ENCODE measurements at regions not wholly inside any gene's neighbourhood (a gene's known extent, or its start where the extent isn't known, plus 50 kb on each side); places are given as distances from the start of the nearest gene placed in this dataset.

DNA sequence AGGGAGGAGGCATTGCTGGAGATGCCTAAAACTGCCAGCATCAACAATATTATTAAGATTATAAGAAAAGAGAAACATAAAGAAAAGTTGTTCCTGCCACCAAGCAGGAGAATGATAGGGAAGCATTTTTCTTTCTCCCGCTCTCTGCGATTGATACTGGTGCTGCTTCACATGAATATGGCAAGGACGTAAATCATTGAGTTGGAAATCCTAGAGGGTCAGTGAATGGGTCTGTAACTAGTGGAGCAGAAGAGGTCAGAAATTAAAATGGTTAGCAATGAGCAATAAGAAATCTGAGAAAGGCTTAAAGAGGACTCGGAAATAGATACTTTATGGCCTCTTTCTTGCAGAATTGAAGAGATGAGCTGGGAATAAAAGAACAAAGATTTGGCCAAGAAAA is 631.7 kb downstream of the BCL11A start:
- no peak overlapping the region for H3K4me3 ChIP-seq (ENCODE audit: low read length)
- no peaks in the 10 kb centered on the region for H3K36me3 ChIP-seq (ENCODE audit: control insufficient read depth, insufficient read depth, low read length)
- H3K9ac ChIP-seq (ENCODE audit: low read length), result no peak overlapping the region
- H3K27me3 ChIP-seq (ENCODE audit: control insufficient read depth, insufficient read depth, low read length), result no peaks in the 10 kb centered on the region
- no peaks in the 10 kb centered on the region for H3K4me1 ChIP-seq (ENCODE audit: control insufficient read depth, insufficient read depth, low read length)
- H3K27ac ChIP-seq (ENCODE audit: low read depth, low read length), result no peak overlapping the region

DNA sequence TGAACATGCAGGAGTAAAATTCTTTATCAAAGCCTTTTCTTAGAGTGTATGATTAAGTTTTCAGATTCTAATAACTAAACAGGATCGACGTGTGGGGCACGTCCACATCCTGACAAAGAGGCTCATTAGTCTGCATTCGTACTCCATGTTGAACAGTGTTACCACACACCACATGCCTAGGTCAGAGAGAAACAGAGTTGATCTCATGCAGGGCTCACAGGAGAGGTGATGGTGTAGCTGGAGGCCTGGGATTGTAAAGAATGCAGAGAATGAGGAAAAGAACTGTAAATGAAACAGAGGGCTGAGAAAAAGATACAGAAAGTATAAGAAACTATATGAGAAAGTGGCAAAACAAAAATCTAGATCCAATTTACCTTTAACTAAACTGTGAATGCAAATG is 632.5 kb downstream of the BCL11A start:
- H3K4me3 ChIP-seq (ENCODE audit: low read length), result no peak overlapping the region
- no peak overlapping the region for H3K27ac ChIP-seq (ENCODE audit: low read depth, low read length)
- no peaks in the 10 kb centered on the region for H3K27me3 ChIP-seq (ENCODE audit: control insufficient read depth, insufficient read depth, low read length)
- no peaks in the 10 kb centered on the region for H3K4me1 ChIP-seq (ENCODE audit: control insufficient read depth, insufficient read depth, low read length)
- H3K9ac ChIP-seq (ENCODE audit: low read length), result no peak overlapping the region
- H3K36me3 ChIP-seq (ENCODE audit: control insufficient read depth, insufficient read depth, low read length), result no peaks in the 10 kb centered on the region

DNA sequence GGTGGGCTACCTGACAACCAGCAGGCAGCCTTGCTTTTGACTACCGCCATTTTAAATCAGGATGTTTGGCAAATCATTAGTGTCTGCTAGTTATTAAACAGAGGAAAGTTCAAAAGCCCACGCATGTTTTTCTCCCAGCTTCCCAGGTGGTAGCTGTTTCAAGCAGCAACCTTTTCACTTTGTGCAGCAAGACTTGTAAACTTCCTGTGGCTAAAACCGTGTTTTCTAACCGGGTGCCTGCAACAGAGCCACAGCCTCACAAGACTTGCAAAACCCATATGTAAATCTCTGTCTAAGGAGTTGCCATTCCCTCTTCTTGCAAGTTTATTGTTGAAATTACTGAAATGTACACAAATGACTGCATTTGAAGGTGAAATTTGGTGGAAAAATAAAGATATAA is 633.1 kb downstream of the BCL11A start:
- Histone ChIP-seq H3K27me3 (ENCODE audit: control insufficient read depth, insufficient read depth, low read length) (no peaks in the 10 kb centered on the region), H3K27ac (ENCODE audit: low read depth, low read length) (no peak overlapping the region), H3K9ac (ENCODE audit: low read length) (no peak overlapping the region), H3K4me1 (ENCODE audit: control insufficient read depth, insufficient read depth, low read length) (no peaks in the 10 kb centered on the region), H3K36me3 (ENCODE audit: control insufficient read depth, insufficient read depth, low read length) (no peaks in the 10 kb centered on the region), H3K4me3 (ENCODE audit: low read length) (no peak overlapping the region)

DNA sequence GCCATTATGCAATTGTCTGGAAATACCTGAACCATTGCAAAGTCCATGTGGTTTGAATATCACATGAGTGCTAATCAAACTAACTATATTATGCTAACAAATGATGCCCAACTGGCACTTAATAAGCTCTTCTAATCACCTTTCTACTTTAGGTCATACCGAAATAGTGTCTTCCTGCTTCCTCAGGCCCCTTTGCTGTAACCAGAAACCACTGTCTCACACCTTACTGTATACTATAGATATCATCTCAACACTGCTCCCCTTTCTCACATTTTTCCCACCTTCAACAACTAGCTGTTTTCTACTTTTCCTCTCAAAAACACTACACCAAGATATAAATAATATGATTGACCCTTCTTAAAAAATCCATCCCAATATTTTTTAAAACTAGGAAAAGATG is 633.9 kb downstream of the BCL11A start:
- Histone ChIP-seq H3K9ac (ENCODE audit: low read length) (no peak overlapping the region), H3K27me3 (ENCODE audit: control insufficient read depth, insufficient read depth, low read length) (no peaks in the 10 kb centered on the region), H3K36me3 (ENCODE audit: control insufficient read depth, insufficient read depth, low read length) (no peaks in the 10 kb centered on the region), H3K4me1 (ENCODE audit: control insufficient read depth, insufficient read depth, low read length) (no peaks in the 10 kb centered on the region), H3K27ac (ENCODE audit: low read depth, low read length) (no peak overlapping the region), H3K4me3 (ENCODE audit: low read length) (no peak overlapping the region)

DNA sequence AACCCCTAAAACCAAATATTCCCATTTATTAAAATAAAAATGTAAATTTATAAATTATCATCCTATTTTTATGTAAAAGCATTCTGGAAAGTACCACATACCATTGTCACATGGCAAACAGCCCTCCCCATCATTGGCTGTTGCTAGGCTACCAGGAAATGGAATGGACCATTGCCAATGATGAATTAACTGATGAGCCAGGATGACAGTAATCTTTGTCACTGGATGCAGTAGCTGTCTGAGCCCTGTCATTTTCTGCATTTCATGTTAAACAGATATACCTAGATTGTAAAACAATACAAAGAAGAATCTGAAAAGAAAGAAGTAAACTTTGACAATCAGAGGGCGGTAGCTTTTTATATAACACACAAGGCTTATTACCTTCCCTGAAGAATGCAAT is 641.4 kb downstream of the BCL11A start:
- no peaks in the 10 kb centered on the region for H3K4me1 ChIP-seq (ENCODE audit: control insufficient read depth, insufficient read depth, low read length)
- H3K27me3 ChIP-seq (ENCODE audit: control insufficient read depth, insufficient read depth, low read length), result no peaks in the 10 kb centered on the region
- no peaks in the 10 kb centered on the region for H3K36me3 ChIP-seq (ENCODE audit: control insufficient read depth, insufficient read depth, low read length)
- no peak overlapping the region for H3K4me3 ChIP-seq (ENCODE audit: low read length)
- no peak overlapping the region for H3K27ac ChIP-seq (ENCODE audit: low read depth, low read length)
- no peak overlapping the region for H3K9ac ChIP-seq (ENCODE audit: low read length)

DNA sequence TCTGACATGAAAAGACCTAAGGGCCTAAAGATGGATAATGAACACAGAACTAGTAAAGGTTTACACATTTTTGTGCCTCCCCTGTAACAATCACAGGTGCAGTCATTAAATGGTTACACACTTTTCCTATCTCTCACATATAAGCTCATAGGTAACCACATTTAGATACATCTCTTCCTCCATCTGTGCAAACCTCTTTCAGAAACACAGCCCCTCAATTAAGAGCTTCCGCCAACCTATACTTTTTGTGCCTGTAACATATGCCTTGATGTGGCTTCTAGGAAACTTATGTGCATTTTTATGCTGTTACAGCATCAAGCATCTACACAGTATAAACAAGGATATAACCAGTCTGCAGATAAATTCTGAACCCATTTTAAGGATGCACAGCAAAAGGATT is 643.3 kb downstream of the BCL11A start:
- no peak overlapping the region for H3K4me3 ChIP-seq (ENCODE audit: low read length)
- H3K36me3 ChIP-seq (ENCODE audit: control insufficient read depth, insufficient read depth, low read length), result no peaks in the 10 kb centered on the region
- H3K4me1 ChIP-seq (ENCODE audit: control insufficient read depth, insufficient read depth, low read length), result no peaks in the 10 kb centered on the region
- H3K9ac ChIP-seq (ENCODE audit: low read length), result no peak overlapping the region
- no peak overlapping the region for H3K27ac ChIP-seq (ENCODE audit: low read depth, low read length)
- H3K27me3 ChIP-seq (ENCODE audit: control insufficient read depth, insufficient read depth, low read length), result no peaks in the 10 kb centered on the region

DNA sequence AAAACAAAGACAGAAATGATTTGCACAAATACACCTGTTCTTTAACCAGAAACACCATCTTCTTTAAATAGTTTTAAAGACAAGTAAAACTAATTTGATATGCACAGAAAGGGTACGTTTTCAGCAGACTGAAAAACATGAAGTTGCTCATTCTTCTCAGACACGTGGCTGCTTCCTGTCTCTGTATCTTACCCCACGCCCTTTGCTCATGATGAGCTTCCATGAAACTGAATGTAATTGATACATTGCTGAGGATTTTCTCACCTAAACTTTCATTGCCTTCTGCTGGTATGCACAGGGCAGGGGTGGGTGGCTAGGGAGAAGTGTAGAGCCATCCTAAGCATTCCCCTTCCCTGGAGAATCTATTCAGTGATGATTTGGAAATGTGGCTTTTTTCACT is 644.3 kb downstream of the BCL11A start:
- Histone ChIP-seq H3K4me1 (ENCODE audit: control insufficient read depth, insufficient read depth, low read length) (no peaks in the 10 kb centered on the region), H3K4me3 (ENCODE audit: low read length) (no peak overlapping the region), H3K27ac (ENCODE audit: low read depth, low read length) (no peak overlapping the region), H3K27me3 (ENCODE audit: control insufficient read depth, insufficient read depth, low read length) (no peaks in the 10 kb centered on the region), H3K36me3 (ENCODE audit: control insufficient read depth, insufficient read depth, low read length) (no peaks in the 10 kb centered on the region), H3K9ac (ENCODE audit: low read length) (no peak overlapping the region)

DNA sequence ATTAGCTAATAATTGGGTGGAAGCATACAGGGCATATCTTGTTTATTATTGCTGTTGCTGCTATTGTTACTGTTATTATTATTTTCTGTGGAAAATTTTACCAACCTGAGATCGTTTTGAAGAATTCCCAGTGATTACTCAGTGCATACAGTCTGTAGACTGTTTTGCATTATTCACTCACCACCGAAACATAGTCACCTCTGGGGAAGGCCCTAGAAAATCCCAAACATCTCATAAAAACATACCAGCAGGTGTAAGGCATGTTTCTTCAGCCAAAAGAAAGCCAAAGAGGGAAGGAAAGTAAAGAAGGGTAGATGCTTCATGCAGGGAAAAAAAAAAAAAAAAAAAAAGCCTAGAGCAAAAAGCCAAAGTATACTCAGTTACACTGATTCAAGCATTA is 647.7 kb downstream of the BCL11A start:
- no peaks in the 10 kb centered on the region for H3K4me1 ChIP-seq (ENCODE audit: control insufficient read depth, insufficient read depth, low read length)
- no peak overlapping the region for H3K27ac ChIP-seq (ENCODE audit: low read depth, low read length)
- H3K27me3 ChIP-seq (ENCODE audit: control insufficient read depth, insufficient read depth, low read length), result no peaks in the 10 kb centered on the region
- no peaks in the 10 kb centered on the region for H3K36me3 ChIP-seq (ENCODE audit: control insufficient read depth, insufficient read depth, low read length)
- no peak overlapping the region for H3K4me3 ChIP-seq (ENCODE audit: low read length)
- no peak overlapping the region for H3K9ac ChIP-seq (ENCODE audit: low read length)

DNA sequence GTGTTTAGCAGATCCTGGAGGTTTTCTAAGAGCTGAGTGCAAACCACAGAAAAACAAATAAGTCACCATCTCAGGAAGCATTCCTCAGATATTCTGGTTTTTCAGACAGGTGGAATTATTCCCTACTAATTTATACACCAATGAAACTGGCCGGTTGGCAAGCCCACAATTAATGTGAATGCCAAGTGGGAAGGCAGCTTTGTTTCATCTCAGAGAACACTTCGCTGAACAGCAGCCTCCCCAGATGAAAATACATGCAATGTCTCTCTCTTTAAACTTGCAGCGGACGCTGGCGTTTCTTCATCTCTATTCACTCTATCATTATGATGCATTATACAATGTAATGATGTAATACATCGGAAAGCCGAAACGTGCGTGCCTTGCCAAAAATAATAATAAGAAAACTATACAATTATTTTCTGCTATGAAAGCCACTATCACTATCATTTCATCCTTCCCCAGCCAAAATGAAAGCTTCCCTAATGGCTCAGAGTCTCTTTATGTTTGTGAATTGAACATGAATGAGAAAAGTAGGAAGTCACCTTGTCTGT is 649.4 kb downstream of the BCL11A start:
- H3K4me1 ChIP-seq (ENCODE audit: control insufficient read depth, insufficient read depth, low read length), result no peaks in the 10 kb centered on the region
- no peak overlapping the region for H3K9ac ChIP-seq (ENCODE audit: low read length)
- H3K27me3 ChIP-seq (ENCODE audit: control insufficient read depth, insufficient read depth, low read length), result no peaks in the 10 kb centered on the region
- no peak overlapping the region for H3K4me3 ChIP-seq (ENCODE audit: low read length)
- H3K27ac ChIP-seq (ENCODE audit: low read depth, low read length), result no peak overlapping the region
- H3K36me3 ChIP-seq (ENCODE audit: control insufficient read depth, insufficient read depth, low read length), result no peaks in the 10 kb centered on the region

DNA sequence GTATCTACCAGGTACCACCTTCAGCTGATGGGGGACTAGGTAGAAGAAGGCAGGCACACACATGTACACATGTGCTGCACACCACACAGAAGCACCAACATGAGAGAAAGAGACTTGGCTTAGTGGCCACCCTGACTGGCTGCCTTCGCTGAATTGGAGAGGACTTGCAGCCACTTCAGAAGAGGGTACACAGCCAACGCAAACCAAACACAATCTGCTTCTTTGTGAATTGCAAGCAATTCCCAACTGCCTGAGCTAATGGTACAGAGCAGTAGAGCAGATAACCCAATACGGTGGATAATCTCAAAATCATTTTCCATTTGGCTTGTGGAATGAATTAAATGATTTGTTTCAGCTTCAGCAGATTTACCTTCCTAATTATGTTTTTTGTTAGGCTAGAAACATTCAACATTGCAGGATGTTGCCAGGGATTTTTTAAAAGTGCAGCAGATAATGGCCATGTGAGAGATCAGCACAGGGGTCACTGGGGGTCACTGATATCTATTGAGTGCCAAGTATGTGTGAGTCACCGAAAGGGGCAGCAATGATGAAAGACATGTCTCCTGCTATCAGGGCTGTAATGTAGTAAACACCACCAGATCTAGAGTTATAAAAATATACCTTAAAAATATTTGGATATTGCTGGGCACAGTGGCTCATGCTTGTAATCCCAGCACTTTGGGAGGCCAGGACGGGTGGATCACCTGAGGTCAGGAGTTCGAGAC is 652.6 kb downstream of the BCL11A start:
- Histone ChIP-seq H3K27ac (ENCODE audit: low read depth, low read length) (no peak overlapping the region), H3K4me3 (ENCODE audit: low read length) (no peak overlapping the region), H3K27me3 (ENCODE audit: control insufficient read depth, insufficient read depth, low read length) (no peaks in the 10 kb centered on the region), H3K36me3 (ENCODE audit: control insufficient read depth, insufficient read depth, low read length) (no peaks in the 10 kb centered on the region), H3K4me1 (ENCODE audit: control insufficient read depth, insufficient read depth, low read length) (no peaks in the 10 kb centered on the region), H3K9ac (ENCODE audit: low read length) (no peak overlapping the region)

DNA sequence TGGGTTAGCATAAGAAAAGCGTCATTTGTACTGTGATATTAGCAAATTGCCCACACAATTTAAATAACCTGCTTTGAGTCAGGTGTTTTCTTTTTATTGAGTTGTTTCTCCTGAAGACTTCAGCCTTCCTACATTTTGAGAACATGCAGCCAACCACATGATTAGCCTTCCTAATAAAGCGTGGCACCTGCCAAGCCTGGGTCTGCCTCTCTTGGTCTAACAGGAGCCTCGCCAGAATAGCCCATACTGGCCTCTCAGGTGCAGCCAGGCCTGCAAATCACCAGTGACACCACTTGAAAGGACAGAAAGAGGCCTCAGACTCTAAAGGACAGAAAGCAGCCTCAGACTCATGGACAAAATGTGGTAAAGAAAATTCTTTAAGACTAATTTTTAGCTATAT is 653.8 kb downstream of the BCL11A start:
- H3K36me3 ChIP-seq (ENCODE audit: control insufficient read depth, insufficient read depth, low read length), result no peaks in the 10 kb centered on the region
- H3K9ac ChIP-seq (ENCODE audit: low read length), result no peak overlapping the region
- no peaks in the 10 kb centered on the region for H3K4me1 ChIP-seq (ENCODE audit: control insufficient read depth, insufficient read depth, low read length)
- H3K27ac ChIP-seq (ENCODE audit: low read depth, low read length), result no peak overlapping the region
- no peak overlapping the region for H3K4me3 ChIP-seq (ENCODE audit: low read length)
- no peaks in the 10 kb centered on the region for H3K27me3 ChIP-seq (ENCODE audit: control insufficient read depth, insufficient read depth, low read length)

DNA sequence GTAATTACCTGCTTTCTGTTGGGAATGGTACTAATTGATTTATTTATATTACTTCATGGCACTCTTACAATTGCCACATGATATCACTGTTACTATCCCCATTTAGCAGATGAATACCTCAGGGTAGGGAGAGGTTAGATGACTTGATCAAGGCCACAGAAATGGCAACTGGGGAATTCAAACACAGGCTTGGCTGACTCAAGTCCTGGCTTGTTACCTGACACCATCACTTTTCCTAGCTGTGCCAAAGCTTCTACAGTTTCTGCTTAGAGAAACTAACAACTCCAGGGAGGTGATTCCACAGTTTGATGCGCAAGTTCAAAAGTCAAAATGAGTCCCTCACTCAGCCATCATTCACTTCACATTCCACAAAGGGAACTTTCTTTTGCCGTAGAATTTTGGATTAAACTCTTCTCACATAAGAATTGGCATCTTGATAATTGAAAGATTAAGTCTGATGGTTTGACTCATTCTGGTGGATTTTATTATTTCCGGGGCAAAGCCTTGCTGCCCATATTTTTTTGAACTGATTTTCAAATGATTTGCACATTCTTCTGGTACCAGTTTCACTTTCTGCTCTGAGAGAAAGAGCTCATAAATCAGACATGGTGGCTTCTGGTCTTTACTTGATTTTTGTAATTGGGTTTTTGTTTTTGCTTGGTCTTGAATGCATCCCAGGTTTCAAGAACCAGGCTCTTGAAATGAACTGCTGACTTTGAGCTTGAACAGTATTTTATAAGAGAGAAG is 656.8 kb downstream of the BCL11A start:
- Histone ChIP-seq H3K9ac (ENCODE audit: low read length) (no peak overlapping the region), H3K27ac (ENCODE audit: low read depth, low read length) (no peak overlapping the region), H3K4me3 (ENCODE audit: low read length) (no peak overlapping the region), H3K4me1 (ENCODE audit: control insufficient read depth, insufficient read depth, low read length) (no peaks in the 10 kb centered on the region), H3K36me3 (ENCODE audit: control insufficient read depth, insufficient read depth, low read length) (no peaks in the 10 kb centered on the region), H3K27me3 (ENCODE audit: control insufficient read depth, insufficient read depth, low read length) (no peaks in the 10 kb centered on the region)

DNA sequence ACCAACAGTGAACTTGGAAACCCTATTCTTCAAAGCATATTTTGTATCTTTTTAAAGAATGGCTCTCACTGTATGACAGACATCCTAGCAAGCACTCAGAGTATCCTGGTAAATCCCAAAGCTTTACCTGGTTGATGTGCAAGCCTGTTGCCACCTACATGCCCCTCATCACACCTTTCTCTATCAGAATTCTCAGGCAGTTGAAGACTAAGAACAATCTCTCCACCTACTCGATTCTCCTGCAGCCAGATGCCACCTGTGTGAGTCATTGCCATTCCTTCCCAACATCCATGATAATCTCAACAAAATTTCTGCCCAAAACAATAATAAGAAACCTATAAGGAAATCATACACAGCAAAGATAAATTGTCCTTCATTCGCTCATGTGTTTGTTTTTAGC is 659.8 kb downstream of the BCL11A start:
- H3K27me3 ChIP-seq (ENCODE audit: control insufficient read depth, insufficient read depth, low read length), result no peaks in the 10 kb centered on the region
- H3K27ac ChIP-seq (ENCODE audit: low read depth, low read length), result no peak overlapping the region
- H3K4me3 ChIP-seq (ENCODE audit: low read length), result no peak overlapping the region
- no peaks in the 10 kb centered on the region for H3K4me1 ChIP-seq (ENCODE audit: control insufficient read depth, insufficient read depth, low read length)
- no peaks in the 10 kb centered on the region for H3K36me3 ChIP-seq (ENCODE audit: control insufficient read depth, insufficient read depth, low read length)
- H3K9ac ChIP-seq (ENCODE audit: low read length), result no peak overlapping the region

All from rectal smooth muscle tissue (tissue), 1 donor.